GF-D8 (cell line): ENCODE measurements at regions not wholly inside any gene's neighbourhood (a gene's known extent, or its start where the extent isn't known, plus 50 kb on each side); places are given as distances from the start of the nearest gene placed in this dataset.

Source experiments
- DNase-seq: peaks from one replicate; lab custom pipeline; 2025; lab: John Stamatoyannopoulos, UW

GRCh38 chr3:177512945-177513814, 315.9 kb upstream of the TBL1XR1 start:
- DNase-seq: no peak

- no peak for DNase-seq
These were observed 316.7 kb upstream of the TBL1XR1 start for GRCh38 chr3:177513815-177514610.

GRCh38 chr3:177514611-177515499, 317.6 kb upstream of the TBL1XR1 start:
- DNase-seq: no peak

GRCh38 chr3:177515786-177516157, 318.5 kb upstream of the TBL1XR1 start:
- no peak for DNase-seq

GRCh38 chr3:177516158-177517011, 319.1 kb upstream of the TBL1XR1 start:
- no peak for DNase-seq

DNA sequence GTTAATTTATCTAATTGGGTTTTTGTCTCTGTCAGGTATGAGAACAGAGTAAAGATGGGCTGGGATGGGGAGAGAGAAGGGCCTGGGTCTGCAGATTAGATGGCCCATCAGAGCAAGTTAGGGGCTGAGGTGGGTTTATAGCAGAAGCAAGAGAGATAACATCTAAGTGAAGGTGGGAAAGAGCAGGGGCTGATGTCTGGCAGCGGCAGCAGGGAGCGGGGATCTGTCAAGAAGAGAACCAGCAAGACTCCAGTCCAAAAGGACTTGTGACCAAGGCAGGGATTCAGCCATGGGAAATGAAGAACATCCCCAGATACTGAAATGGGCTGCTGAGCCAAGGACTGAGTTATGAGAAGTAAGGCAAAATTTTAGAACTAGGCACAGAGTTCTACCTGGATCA, 320.6 kb upstream of the TBL1XR1 start:
- DNase-seq: no peak

DNA sequence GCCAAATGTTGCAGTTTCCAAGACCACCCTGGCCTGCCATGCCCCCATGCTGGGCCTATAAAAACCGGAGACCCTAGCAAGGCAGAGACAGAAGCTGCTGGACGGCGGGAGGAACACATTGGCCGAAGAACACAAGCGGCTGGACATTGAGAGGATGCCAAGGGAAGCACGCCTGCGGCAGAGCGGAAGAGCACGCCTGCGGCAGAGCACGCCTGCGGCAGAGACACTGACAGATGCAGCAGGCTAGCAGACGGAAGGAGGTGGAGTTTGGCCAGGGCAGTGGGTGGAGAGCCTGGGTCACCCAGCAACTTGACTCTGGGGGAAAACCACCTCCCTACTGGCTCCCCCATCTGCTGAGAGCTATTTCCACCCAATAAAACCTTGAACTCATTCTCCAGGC, 322.3 kb upstream of the TBL1XR1 start:
- no peak for DNase-seq

DNA sequence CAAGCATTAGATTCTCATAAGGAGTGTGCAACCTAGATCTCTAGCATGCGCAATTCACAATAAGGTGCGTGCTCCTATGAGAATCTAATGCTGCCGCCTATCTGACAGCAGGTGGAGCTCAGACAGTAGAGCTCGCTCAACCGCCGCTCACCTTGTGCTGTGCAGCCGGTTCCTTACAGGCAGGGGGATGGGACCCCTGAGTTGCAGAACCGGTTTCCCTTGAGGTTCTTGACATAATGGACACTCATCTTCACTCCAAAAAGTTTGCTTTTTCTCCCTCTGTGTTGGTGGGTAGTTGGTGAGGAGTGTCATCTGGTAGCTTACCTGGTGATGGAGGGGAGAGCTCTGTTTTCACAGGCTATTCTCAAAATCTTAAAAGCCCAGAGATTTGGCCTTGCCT, 324.0 kb upstream of the TBL1XR1 start:
- DNase-seq: no peak

- DNase-seq: no peak
These were observed 324.8 kb upstream of the TBL1XR1 start for GRCh38 chr3:177522051-177522450.

DNA sequence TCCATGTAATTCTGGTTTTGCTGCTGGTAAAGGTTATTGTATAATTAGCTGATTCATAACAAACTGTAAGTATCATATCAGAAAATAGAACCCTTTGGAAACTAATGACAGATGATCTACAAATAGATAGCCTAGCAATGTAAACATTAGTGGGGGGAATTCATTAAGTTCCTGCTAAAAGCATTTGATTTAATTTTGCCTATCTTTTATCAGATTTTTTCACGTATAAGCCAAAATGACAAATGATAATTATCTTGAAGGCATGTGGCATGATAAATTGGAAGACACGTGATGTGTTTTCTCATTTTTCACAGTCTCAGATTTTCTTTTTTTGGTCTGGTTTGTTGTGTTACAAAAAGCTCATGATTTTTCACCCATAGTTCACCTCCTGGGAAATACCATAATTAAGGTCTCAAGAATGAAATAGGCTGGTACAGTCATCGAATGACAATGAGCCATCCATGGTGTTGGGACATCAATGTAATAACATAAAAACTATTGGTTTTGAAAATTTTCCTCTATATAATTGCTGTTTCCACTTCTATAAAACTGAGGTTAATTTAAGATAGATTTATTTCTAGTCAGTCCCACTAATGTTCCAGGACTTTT, 325.9 kb upstream of the TBL1XR1 start:
- DNase-seq: no peak

GRCh38 chr3:177523872-177524438, 326.7 kb upstream of the TBL1XR1 start:
- no peak for DNase-seq

DNA sequence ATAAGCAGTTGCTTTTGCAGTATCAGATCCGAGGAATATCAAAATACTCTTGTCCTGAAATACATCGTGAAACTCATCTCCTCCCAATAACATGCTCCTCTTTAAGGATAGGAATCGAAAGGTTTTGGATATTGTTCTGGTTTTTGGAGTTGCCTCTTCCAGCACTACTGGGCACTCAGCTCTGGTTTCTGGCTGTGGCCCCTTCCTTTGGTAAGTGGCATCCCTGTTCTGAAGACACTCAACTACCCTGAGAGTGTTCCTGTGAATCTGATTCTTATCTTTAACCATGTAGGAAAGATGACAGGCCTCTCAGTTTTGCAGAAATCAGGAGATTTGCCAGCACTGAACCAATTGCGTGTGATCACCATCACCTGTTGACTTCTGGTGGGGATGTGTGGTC, 327.5 kb upstream of the TBL1XR1 start:
- no peak for DNase-seq

- no peak for DNase-seq
These were observed 328.1 kb upstream of the TBL1XR1 start for GRCh38 chr3:177525414-177525813.

GRCh38 chr3:177525987-177526712, 328.9 kb upstream of the TBL1XR1 start:
- no peak for DNase-seq

DNA sequence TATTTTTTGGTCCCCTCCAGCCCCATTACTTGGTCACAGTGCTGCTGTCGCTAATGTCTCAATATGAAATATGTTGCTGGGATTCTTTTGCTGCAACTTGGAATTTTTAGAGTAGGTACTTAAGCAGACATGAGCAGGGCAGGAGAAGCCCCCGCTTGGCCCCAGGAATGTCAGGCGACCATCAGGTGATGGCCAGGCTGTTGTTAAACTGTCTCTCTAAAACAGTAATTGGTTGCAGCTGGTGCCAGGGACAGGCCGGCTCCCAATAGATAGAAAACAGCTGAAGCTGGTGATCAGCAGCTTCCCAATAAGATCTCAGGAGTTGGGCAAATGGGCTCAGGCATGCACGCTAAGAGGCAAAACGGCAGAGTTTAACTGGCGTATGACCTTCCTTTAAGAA, 329.9 kb upstream of the TBL1XR1 start:
- DNase-seq: no peak

- no peak for DNase-seq
These were observed 331.2 kb upstream of the TBL1XR1 start for GRCh38 chr3:177528306-177529070.

- no peak for DNase-seq
These were observed 331.8 kb upstream of the TBL1XR1 start for GRCh38 chr3:177529071-177529550.

DNA sequence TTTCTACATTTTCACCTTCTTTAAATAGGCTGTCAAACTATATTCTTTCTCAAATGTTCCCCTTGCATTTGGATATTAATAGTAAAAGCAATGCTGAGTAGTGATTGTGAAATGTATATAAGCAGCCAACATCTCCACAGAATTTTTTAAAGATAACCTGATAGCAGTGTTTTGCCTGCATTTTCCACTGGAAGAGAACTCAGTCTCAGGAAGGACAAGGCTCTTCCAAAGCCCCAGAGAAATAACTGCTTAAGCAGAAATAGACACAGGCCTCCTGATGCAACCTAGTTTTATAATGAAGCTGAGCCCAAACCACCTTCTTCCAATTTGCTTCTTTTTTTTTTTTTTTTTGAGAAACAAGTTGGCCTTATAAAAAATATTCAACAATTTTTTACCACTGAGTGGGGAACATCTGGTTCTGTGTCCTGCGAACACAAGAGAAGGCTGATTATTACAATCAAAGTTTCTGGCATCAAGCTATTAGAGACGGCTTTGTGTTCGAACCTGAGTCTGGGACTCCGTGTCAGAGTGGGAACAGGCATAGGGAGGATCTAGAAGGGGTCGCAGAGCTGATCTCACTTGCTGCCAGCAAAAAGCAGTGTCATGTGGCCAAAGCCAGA, 332.5 kb upstream of the TBL1XR1 start:
- DNase-seq: no peak
